ENCODE measurements at regions not wholly inside any gene's neighbourhood (a gene's known extent, or its start where the extent isn't known, plus 50 kb on each side); places are given as distances from the start of the nearest gene placed in this dataset.

DNA sequence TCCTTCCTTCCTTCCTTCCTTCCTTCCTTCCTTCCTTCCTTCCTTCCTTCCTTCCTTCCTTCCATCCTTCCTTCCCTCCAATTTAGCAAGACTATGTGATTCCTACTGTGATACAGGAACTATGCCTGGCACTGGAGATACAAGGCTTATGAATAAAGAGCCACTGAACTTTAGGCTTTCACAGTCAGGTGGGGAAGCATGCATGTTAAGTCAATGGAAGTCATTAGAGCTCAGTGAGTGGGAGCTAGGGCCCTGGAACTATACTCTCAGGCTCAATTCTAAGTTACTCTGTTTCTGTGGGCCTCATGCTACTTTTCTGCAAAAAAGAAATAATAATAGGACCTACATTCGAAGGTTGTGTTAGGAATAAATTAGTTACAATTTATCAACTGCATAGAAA lies 527.6 kb upstream of the ZEB2 start:
- DNase-seq (ENCODE audit: low spot score), result no peak

DNA sequence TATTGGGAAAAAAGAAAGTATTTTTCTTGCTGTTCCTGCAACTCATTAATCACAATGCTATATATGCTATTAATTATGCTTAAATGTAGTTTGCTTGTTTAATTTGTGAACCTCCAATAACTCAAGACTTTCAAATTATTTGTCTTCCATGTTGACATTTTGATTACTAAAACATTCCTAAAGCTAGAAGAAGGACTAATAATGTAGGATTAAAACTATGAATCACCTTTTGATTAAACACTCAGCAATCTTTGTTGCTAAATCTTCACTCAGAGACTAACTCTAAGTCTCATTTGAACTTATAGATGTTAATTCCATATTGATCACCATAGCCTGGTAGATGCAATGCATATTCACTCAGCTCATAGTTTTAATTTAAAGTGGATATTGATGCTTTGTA lies 524.6 kb upstream of the ZEB2 start:
- no peak for DNase-seq (ENCODE audit: low spot score)

DNA sequence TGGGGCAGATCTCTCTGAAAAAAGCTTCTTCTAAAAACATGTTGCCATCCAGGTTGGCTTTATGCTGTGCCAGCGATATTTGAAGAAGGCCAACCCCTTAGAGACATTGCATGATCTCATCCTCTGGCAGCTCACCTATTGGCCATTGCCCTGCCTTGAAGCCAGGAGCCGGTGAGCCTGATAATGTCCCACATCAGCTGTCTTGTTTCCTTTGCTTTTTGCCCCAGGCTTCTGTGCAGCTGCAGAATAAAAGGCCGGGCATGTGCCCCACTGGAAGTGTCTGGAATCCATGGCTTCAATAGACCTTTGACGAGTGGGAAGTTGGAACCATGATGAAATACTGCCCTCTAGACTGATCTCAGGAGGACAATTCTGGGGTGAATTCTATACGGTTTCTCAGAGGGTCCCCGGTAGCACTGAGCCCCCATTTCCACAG lies 523.5 kb upstream of the ZEB2 start:
- no peak for DNase-seq (ENCODE audit: low spot score)

DNA sequence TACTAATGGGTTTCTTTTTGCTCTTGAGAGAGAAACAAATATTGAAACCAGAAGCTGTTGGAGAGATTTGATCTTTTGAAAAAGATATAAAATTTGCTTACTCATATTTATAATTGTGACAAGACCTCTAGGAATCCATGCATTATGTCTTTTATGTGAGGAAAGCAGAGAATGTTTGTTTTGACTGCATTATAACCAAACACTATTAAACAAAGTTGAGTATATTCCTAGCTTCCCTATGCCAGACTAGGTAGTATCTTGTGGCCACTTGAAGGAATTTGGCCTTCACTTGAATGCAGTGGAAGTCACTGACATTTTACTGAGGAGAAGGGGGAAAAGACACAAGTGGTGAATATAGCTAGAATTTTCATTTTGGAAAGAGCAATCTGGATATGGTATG lies 521.8 kb upstream of the ZEB2 start:
- no peak for DNase-seq (ENCODE audit: low spot score)

DNA sequence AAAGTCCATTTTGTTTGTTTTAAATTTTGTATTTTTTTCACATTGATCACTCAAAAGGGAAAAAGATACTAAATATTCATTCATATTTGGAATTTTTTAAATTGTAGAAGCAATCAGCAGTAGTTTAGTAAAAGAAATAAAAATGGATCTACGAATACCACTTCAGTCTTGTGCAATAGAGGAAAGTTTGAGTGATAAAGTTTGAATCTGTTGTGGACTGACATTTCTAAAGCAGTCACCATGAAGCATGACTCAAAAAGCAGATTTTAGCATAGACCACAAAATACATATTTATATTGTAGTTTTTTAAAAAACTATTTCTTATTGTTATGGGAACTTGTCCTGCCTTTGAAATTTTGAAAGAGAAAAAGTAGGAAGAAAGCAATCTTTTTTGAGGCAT lies 520.5 kb upstream of the ZEB2 start:
- DNase-seq (ENCODE audit: low spot score), result no peak

DNA sequence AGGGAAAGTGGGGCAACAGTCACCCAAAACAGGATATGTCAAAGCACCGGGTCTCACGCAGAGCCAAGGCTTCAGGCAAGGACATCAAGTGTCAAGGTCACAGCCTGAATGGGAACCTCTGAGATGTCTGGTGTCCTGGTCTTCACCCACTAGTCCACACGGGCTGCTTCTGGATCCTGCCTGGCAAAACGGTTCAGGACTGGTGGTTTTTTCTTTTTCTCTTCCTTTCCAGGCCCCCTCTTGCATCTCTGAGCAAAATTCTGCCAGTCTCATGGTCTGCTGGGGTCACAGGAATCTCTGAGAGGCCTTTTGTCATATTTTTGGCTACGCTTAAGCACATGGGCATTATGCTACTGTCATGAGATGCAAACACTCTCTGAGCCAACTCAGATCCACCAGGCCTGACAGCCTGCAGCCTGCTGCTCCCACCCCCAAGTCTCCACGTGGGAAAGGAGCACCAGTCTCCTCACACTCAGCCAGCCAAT lies 518.2 kb upstream of the ZEB2 start:
- DNase-seq (ENCODE audit: low spot score), result no peak

DNA sequence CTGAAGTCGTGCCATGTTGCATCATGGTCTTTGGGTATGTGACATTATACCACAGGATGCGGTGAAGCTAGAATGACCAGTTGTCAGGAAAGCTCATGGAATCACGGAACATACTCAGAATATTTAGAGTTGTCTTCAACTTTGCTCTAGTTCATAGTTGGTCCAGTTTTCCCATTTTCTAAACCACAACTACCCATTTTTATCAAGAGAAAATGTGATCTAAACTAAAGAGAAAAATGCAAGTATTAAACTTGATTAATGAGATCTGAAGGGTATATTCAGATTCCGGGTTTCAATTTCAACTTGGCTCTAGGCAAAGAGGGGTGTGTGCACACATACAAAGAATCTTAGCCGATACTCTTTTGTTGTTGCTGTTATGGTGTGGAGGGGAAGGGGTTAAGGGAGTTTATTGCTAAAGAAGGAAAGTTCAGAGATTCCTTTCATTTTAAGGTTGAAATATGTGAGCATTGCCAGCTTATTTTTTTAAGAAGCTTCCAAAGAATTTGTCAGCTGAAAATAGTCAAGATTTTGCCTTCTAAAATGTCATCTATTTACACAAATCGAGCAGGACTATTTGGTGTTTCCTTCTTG lies 516.6 kb upstream of the ZEB2 start:
- DNase-seq (ENCODE audit: low spot score), result no peak

DNA sequence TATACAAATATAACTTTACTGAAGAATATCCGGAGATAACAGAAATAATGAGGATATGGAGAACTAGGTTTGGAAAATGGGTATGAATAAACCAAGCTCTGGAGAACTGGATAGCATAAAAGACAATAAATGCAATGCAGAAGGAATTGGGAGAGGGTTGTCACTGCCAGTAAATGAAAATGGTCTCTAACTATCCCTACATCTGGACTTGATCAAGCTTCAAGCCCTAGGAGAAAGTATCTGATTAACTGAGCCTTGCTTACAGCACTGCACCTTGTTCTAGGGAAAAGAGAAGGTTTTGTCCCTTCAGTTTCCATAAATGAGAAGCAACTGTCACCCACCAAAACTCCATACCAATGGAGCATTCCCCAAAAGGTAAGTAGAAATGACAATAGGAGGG lies 514.6 kb upstream of the ZEB2 start:
- DNase-seq (ENCODE audit: low spot score), result no peak

DNA sequence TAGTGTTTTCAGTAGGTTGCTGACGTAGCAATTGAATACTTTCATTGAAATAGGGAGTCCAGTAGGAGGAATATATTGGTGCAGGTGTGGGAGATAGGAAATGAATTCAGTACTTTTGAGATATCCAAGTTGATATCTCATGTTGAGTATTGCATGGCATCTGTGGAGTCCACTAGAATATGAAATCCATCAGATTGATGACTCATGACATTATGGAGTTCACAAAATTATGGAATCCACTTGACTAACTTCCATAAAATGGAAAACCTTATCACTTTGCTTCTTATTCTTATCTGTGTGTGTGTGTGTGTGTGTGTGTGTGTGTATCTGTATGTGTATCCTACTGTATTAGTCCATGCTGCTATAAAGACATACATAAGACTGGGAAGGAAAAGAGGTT lies 513.5 kb upstream of the ZEB2 start:
- DNase-seq (ENCODE audit: low spot score), result no peak

DNA sequence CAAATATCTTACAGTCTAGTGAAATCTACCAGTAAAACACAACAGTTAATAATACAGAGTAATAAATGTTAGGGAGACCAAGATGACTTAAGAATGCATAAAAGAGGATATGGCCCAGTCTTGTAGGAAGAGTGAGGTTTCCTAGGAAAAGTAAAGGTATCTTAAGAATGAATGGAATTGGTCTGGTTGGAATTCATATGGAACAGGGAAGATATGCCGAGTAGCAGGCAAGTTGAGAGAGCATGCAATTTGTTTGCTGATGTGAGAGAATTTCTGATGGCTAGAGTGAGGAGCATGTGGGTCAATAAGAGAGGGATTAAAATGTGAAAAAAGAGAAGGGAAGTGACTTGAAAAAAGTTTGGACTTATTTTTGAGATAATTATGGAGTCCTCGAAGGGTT lies 512.9 kb upstream of the ZEB2 start:
- no peak for DNase-seq (ENCODE audit: low spot score)

DNA sequence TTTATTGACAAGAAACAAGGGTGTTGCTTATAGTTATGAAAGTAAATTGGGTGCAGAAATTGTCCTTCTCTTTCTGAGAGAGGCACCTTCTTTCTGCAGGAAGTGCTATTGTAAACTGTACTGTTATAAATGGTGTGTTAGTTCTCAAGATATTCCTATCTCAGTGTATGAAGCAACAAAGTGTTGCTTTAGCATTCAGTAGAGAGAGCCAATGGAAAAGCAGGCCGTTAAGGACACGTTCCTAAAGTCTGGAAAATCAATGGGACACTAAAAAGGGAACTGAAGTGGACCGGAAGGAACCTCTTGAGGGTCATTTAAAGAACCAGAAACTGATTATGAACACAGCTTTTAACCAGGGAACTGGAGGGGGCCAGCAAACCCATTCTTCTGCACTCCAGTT lies 510.0 kb upstream of the ZEB2 start:
- DNase-seq (ENCODE audit: low spot score), result no peak

DNA sequence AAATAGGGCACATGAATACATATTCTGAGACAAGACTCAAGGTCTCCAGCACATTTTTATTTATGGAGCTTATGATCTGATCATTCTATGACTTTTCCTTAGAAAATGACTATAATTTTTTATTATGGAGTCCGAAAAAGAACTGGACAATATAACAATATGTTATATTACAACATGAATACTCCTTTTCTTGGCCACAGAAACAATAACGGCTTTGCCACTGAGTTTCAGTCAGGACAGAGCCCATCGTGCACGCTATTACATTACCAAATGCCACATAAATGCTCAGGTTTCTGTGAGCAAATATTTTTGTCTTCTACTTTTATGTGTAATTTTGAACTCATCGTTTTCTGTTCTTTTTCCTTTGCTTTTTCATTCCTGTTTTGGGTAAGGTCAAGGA lies 509.2 kb upstream of the ZEB2 start:
- no peak for DNase-seq (ENCODE audit: low spot score)

DNA sequence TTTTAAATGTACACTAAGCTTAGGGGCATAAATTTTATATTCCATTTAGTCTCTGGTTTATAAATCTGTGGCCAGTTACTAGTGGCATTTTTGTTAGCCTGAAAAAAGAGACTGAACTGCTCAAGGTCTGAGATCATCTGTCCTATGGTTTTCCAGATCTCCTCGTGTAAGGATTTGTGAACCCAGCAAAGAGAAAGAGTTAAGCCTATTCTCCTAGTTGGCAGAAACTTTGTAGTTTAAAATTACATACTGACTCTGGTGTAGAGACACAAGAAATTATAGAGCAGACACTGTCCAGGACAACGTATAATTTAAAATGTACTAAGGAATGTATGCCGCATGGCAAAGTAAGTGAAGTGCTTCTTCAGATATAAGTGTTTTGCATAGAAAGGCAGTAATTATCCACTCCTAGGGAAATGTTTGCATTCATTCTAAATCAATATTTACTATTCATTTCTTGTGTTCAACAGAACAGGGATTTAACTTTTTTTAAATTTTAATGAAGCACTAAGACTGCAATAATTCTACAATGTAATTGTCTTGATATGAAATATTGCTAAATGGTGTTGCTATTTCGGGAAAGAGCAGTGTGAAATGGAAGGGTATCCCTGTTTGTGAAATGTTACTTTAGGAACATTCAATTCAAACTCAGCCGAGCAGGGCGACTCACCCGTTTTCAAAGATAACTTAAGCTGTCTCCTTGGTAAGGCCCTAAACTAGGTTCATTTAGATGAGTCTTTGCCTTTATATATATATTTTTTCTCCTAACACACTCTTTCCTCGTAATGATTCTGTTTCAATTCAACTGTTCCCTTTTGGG lies 508.4 kb upstream of the ZEB2 start:
- DNase-seq (ENCODE audit: low spot score), result no peak

DNA sequence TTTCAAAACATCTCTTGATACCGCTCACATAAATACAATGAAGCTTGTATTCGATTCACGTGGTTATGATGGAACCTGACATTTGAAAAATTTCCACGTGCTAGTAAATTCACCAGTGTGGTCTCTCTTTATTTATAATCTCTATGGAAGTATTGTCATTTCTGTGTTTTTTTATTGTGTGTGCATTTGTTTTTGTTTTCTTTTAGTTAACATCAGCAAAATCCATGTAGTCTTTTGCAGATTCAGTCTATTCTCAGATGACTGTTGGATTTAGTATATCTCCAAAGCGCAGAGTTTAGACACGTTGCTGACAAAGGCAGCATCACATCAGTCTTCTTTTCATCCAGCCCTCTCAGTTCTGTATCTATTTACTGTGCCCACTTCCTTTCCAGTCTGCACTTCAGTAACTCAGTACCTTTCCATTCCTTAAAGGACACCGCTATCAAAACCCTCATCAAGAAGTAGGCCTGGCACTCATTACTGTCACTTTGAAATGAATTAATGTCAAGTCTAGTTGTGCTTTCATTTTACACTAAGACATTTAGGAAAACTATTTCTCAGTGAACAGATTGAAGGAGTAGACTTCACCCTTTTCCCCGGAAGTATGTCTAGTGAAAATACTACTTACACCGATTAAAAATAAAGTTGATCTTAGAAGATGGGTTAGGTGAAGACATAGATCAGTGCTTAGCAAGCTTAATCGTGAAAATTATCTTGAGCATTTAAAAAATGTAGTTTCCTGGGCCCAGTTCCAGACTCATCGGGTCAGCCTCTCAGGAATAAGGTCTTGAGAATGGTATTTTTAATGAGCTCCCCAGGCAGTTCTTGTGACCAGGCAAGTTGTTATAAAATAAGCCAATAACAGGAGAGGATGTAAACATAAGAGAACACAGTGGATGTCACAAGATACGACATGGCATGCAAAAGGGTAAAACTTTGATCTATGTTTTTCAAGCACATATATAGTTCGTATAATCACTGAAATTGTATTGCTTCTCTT lies 506.8 kb upstream of the ZEB2 start:
- no peak for DNase-seq (ENCODE audit: low spot score)

DNA sequence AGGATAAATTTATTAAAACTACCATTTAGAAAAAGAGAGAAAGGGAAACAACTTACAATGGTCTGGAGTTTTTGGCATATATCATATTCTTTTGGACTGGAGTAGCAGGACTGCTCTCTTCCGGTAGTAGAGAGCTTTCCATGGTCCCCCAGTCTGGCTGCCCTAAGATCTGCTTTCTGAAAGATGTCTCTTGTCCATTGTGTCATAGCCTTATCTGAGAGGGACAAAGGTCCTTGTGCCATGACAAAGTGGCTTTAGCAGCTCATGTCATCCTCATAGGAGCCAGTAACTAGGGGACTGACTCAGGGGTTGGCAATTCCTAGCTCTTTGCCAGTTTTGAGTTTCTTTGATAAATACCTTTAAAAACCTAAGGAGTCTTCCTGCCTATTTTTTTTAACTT lies 505.5 kb upstream of the ZEB2 start:
- DNase-seq (ENCODE audit: low spot score), result no peak

DNA sequence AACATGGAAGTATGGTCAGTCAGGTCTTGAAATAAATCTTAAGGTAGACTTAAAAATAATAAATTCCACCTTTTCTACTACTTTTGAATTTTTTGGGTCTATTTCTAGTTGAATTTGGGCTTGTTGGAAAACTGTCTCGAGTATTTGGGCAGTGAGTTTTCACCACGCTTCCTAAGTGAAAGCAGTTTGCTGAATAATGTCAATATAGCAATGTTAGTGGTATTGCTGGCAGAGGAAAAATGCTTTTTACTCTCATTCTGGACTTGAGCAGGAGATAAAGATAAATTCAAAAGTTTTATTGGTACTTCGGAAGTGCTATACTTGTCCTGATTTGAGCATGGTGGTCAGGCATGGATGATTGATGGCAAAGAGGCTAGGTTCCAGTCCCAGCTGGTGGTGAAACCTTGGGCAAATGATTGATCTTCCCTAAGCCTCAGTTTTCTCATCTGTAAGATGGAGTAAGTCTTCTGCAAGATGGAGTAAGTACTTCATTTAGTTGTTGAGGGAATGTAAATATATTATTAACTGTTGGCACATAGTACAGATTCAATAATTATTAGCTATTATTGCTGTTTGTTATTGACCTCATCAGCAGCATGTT lies 503.5 kb upstream of the ZEB2 start:
- no peak for DNase-seq (ENCODE audit: low spot score)

DNA sequence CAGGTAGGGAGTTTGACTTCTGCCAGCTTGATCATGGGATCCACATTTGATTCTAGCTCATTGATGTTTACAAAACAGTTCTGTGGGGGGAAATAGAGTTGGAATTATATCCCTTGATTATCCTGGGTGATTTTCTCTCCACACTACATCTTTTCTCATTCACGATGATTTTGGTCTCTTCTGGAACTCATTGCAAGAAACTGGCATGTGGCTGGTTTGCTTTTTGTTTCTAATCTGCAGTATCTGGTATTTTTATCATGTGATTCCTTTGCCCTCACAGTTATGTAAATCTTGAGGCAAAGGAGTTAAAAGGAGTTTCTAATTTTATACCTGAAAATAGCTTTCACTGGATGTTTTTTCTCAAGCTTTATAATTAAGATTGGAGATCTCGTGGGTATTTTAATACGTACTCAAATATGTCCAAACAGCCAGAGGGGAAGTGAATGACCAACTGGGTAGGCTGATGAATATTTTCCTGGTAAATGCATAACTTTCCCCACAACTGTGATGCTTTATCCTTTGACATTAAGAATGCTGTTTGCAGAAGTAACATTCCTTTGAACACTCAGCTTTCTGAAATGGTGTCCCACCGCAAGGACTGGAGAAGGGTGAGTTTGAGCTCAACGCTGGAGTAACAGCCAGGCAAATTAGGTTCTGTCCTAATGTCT lies 502.9 kb upstream of the ZEB2 start:
- no peak for DNase-seq (ENCODE audit: low spot score)

DNA sequence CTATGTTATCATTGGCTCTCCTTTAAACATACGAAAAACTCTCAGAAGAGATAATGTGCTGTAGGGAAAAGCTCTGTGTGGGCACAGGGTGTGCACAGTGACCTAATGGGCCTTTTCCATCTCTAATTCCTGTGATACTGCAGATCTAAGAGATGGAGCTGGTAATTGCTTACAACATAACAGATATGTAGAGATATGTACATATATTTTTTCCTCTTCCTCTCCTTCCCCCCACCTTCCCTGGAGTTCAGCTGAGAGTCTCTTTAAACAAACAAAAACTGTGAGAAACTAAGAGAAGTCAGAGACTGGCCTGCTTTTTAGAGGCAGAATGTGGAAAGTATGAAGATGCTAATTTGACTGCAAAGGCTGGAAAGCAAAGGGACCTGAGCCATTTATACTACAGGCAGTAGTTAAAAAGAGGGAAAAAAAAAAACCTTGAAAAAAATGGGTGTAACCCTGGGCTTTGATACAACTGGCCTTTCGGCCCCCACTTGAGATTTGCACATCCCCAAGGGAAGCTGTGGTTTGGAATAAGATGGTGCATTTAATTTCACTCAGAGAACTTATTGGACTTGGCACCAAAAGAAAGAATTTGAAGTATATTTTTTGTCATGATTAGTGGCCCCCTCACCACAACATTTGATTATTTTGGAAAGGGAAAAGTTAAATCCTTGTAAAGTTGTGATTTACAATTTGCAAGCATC lies 502.2 kb upstream of the ZEB2 start:
- no peak for DNase-seq (ENCODE audit: low spot score)

DNA sequence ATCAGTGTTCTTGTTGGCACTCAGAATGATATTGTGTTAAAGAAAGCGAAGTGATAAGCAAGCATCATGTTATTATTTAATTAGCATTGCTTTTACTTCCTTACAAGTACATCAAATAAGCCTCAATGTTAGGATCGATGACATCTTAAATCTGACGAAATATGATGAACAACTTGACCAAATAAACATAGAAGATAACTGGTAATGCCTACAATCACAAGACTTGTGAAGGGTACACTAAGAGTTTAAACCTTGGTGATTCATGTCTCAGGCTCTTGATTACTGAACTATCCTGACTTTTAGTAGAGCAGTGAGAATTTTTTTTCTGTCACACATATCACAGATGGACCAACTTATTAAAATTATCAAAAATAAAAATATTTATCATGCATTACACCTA lies 500.8 kb upstream of the ZEB2 start:
- no peak for DNase-seq (ENCODE audit: low spot score)

DNA sequence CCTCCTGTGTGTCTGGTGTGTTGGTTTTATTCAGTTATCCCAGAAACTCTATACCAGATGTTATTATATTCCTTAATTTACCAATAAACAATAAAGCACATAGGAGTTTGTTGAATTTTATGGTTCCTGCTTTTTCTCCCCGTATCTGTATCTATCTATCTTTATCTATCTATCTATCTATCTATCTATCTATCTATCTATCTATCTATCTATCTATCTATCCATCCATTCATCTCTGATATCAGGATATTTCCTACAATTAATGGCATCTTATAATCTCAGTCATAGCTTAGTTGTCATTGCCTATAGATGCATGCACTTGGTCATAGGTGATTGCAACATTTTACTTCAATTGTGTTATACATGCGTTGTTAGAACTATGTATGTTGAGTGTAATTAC lies 500.2 kb upstream of the ZEB2 start:
- DNase-seq (ENCODE audit: low spot score), result no peak

DNA sequence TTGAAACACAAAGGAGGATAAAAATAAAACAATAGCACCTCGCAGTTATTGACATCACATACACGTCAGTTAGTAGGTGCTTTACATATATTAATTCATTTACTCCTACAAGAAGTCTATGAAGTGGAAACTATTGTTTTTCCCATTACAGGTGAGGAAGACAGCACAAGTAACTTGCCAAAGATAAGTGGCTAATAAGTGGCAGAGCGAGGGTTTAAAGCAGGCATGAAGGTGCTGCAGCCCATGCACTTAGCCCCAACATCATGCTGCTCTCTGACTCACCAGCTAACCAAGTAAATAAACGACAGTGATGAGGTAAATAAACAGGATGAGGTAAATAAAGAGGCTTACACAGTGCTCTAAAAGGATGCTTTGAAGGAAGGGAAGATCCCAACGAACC lies 498.6 kb upstream of the ZEB2 start:
- DNase-seq (ENCODE audit: low spot score), result no peak
